Esophagus muscularis mucosa (tissue), 4 donors: ENCODE measurements at regions not wholly inside any gene's neighbourhood (a gene's known extent, or its start where the extent isn't known, plus 50 kb on each side); places are given as distances from the start of the nearest gene placed in this dataset.

Source experiments
- DNase-seq: peaks from one replicate; pipeline ENCODE4 v3.0.0-alpha.2; 2017; ENCODE audit errors: extremely low spot score
- H3K27ac ChIP-seq, 4 donors: fragments of 200-600 bp; sonication (generic); replicated peaks in 1 of 4; 1 replicate in 3 of 4; 2 replicates in 1 of 4; pipeline ENCODE4 v1.5.1; 2016 to 2019; ENCODE audit warnings: mild to moderate bottlenecking in 1 of 4
- H3K27me3 ChIP-seq, 4 donors: fragments of 200-600 bp; sonication (generic); one replicate each; pipeline versions ENCODE4 v1.5.1 to v1.6.0; 2016 to 2019
- H3K36me3 ChIP-seq, 4 donors: fragments of 200-600 bp; sonication (generic); one replicate each; pipeline ENCODE4 v1.5.1; 2016 to 2019
- H3K4me1 ChIP-seq, 4 donors: fragments of 200-600 bp; sonication (generic); one replicate each; pipeline ENCODE4 v1.5.1; 2016 to 2019
- H3K4me3 ChIP-seq, 4 donors: fragments of 200-600 bp; sonication (generic); 1 replicate in 2 of 4; 2 replicates in 2 of 4; pipeline ENCODE4 v1.5.1; 2016 to 2019; ENCODE audit warnings: mild to moderate bottlenecking in 4 of 4, moderate library complexity in 1 of 4
- H3K9me3 ChIP-seq, 4 donors: fragments of 200-600 bp; sonication (generic); 1 replicate in 3 of 4; 2 replicates in 1 of 4; pipeline ENCODE4 v1.5.1; 2016 to 2019
- EP300 ChIP-seq: sonication (generic); formaldehyde crosslinking; IDR thresholded peaks from one replicate; pipeline ENCODE4 v1.6.1; 2017; ENCODE audit warnings: antibody characterized with exemption
- POLR2A ChIP-seq: fragments of 450-650 bp; IDR thresholded peaks from one replicate; pipeline ENCODE4 v1.6.1; 2017; ENCODE audit warnings: antibody characterized with exemption, moderate library complexity, mild to moderate bottlenecking, low read depth
- POLR2AphosphoS5 ChIP-seq, 2 donors: sonication (generic); formaldehyde crosslinking; IDR thresholded peaks; one replicate each; pipeline ENCODE4 v1.6.1; 2017; ENCODE audit warnings: antibody characterized with exemption in 2 of 2
- WGBS: methylation state at CpG from one replicate; pipeline ENCODE4 v1.1.5; 2018; 5-methylcytosine and 5-hydroxymethylcytosine counted together
- intact Hi-C: fragments of 100-400 bp; cut with DNase I; formaldehyde crosslinking; loops from one replicate; pipeline ENCODE4 v1.15.1; 2023
- TF ChIP-seq, protein P1 (sequence below), 3 experiments: fragments of 200-600 bp in 2 of 3; fragments of 450-650 bp in 1 of 3; sonication (generic) in 2 of 3; IDR thresholded peaks; one replicate each; pipeline ENCODE4 v1.5.1; 2017 to 2019; ENCODE audit warnings: antibody characterized with exemption in 3 of 3, mild to moderate bottlenecking in 2 of 3, moderate library complexity in 1 of 3

DNA sequence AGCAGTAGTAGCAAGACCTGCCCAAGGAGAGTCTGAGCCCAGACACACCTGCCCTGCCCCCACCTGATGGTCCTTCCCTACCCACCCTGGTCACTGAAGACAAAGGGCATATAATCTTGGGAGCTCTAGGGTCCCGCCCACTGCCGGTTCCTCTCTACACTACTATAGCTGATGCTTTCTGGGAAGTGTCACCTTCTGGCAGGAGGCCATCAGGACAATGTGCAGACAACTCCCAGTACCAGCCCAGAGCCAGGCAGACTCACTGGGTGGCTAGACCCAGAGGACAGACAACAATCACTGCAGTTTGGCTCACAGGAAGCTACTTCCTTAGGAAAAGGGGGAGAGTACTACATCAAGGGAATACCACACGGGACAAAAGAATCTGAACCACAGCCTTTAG lies 312.7 kb downstream of the SPRY1 start:
- H3K4me3 ChIP-seq = no peak overlapping the region
- intact Hi-C loops = no loop called here
- WGBS = 94% methylated on average over 3 of the region's 3 CpGs

DNA sequence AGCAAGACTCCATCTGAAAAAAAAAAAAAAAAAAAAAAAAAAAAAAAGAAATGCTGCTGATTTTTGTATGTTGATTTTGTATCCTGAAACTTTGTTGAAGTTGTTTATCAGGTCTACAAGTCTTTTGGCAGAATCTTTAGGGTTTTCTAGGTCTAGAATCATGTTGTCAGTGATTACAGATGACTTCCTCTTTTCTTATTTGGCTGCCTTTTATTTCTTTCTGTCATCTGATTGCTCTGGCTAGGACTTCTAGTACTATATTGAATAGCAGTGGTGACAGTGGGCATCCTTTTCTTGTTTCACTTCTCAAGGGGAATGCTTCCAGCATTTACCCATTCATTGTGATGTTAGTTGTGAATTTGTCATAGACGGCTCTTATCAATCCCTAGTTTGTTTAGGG lies 334.4 kb downstream of the SPRY1 start:
- 67% methylated on average over 1 of the region's 1 CpG for WGBS
- no peak for DNase-seq
- Histone ChIP-seq H3K27ac (no peak overlapping the region), H3K36me3 (no peaks in the 10 kb centered on the region), H3K4me1 (no peaks in the 10 kb centered on the region), H3K4me3 (no peak overlapping the region), H3K27me3 (no peaks in the 10 kb centered on the region), H3K9me3 (no peaks in the 10 kb centered on the region)
- TF ChIP-seq, protein P1, sequence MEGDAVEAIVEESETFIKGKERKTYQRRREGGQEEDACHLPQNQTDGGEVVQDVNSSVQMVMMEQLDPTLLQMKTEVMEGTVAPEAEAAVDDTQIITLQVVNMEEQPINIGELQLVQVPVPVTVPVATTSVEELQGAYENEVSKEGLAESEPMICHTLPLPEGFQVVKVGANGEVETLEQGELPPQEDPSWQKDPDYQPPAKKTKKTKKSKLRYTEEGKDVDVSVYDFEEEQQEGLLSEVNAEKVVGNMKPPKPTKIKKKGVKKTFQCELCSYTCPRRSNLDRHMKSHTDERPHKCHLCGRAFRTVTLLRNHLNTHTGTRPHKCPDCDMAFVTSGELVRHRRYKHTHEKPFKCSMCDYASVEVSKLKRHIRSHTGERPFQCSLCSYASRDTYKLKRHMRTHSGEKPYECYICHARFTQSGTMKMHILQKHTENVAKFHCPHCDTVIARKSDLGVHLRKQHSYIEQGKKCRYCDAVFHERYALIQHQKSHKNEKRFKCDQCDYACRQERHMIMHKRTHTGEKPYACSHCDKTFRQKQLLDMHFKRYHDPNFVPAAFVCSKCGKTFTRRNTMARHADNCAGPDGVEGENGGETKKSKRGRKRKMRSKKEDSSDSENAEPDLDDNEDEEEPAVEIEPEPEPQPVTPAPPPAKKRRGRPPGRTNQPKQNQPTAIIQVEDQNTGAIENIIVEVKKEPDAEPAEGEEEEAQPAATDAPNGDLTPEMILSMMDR (IDR thresholded peaks at IDR 0.05) = no peak
- TF ChIP-seq POLR2A (no peak), EP300 (no peak), POLR2AphosphoS5 (IDR thresholded peaks at IDR 0.05) (no peak)
- intact Hi-C loops = no loop called here

More for the DNA sequence above, 312.7 kb downstream of the SPRY1 start:
- no peak for TF ChIP-seq EP300
- no peak for TF ChIP-seq POLR2A
- TF ChIP-seq POLR2AphosphoS5 (IDR thresholded peaks at IDR 0.05) = no peak
- TF ChIP-seq, protein P1 (IDR thresholded peaks at IDR 0.05) = no peak
- Histone ChIP-seq H3K9me3 (peaks cover 0 to 7% (median 0%) of the 10 kb centered on the region in 4 donors), H3K27me3 (no peaks in the 10 kb centered on the region), H3K27ac (no peak overlapping the region), H3K36me3 (no peaks in the 10 kb centered on the region), H3K4me1 (no peaks in the 10 kb centered on the region)
- no peak for DNase-seq

DNA sequence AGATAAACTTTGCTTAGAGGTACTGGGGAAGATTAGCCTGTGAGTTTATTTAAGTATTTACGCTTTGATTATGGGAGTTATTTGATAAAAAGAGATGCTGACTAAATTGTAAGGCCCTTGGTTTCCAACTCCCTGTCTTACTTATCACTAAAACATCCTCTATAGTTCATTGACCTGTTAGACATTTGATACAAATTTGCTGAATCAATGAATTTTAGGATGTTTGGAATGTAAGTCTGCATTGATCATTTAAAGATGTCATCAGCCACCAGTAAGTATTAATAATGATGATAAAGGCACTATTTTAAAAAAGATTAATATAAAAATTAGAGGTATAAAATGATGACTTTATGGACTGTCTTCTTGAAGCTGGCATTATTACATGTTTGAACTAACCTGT lies 340.6 kb downstream of the SPRY1 start:
- H3K27ac ChIP-seq = no peak overlapping the region
- no peak overlapping the region for H3K4me3 ChIP-seq
- H3K4me1 ChIP-seq = peaks cover 0 to 3% (median 0%) of the 10 kb centered on the region in 4 donors
- 91% methylated on average over 1 of the region's 1 CpG for WGBS
- DNase-seq = no peak
- TF ChIP-seq, protein P1 (IDR thresholded peaks at IDR 0.05) = no peak
- TF ChIP-seq POLR2A (no peak), EP300 (no peak), POLR2AphosphoS5 (IDR thresholded peaks at IDR 0.05) (no peak)
- H3K36me3 ChIP-seq = no peaks in the 10 kb centered on the region
- no peaks in the 10 kb centered on the region for H3K9me3 ChIP-seq
- no peaks in the 10 kb centered on the region for H3K27me3 ChIP-seq
- intact Hi-C loops = no loop called here

DNA sequence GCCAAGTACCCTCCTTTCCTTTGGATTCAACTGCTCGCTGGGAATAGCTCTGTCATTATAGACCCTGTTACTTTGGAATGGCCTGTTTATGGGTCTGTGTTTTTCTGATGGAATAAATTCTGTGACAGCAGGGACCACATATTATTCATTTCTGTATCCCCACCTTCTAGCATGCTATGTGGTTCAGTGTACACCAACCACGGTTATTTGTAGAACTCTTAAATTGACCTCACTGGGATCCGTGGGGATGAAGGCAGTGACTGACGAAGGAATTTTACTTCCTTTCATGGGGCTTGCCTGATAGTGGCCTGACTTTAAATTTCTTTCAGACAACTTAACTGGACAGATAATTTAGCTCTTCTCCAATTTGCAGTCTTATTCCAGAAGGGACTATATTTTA lies 343.2 kb downstream of the SPRY1 start:
- no peaks in the 10 kb centered on the region for H3K9me3 ChIP-seq
- H3K4me3 ChIP-seq = no peak overlapping the region
- H3K27ac ChIP-seq = no peak overlapping the region
- 92% methylated on average over 4 of the region's 4 CpGs for WGBS
- no peaks in the 10 kb centered on the region for H3K36me3 ChIP-seq
- intact Hi-C loops = no loop called here
- TF ChIP-seq POLR2A = no peak
- no peak for TF ChIP-seq EP300
- no peak for TF ChIP-seq POLR2AphosphoS5 (IDR thresholded peaks at IDR 0.05)
- TF ChIP-seq, protein P1 (IDR thresholded peaks at IDR 0.05) = no peak
- H3K4me1 ChIP-seq = peaks cover 5 to 14% (median 9%) of the 10 kb centered on the region in 4 donors
- H3K27me3 ChIP-seq = no peaks in the 10 kb centered on the region
- no peak for DNase-seq

DNA sequence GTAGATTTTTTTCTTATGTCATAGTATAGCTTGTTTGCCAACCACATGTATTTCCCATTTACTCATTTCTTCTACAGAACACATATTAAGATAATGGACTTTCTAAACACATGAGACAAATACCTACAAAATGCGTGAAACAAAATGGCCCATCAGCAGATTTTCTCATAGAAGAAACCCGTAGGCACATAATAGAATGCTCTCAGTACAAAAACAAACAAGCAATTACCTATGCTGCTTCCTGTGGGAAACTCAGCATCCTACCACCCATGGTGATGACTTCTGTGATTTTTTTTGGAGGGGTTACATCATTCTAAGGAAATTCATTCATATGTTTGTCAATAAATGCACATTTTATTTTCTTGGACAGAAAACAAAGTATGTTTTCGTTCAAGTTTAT lies 343.6 kb downstream of the SPRY1 start:
- Histone ChIP-seq H3K27ac (no peak overlapping the region), H3K36me3 (no peaks in the 10 kb centered on the region), H3K27me3 (no peaks in the 10 kb centered on the region), H3K9me3 (no peaks in the 10 kb centered on the region), H3K4me3 (no peak overlapping the region), H3K4me1 (peaks cover 9 to 18% (median 14%) of the 10 kb centered on the region in 4 donors)
- 83% methylated on average over 3 of the region's 3 CpGs for WGBS
- DNase-seq = no peak
- no peak for TF ChIP-seq EP300
- no peak for TF ChIP-seq POLR2AphosphoS5 (IDR thresholded peaks at IDR 0.05)
- TF ChIP-seq, protein P1 (IDR thresholded peaks at IDR 0.05) = no peak
- no peak for TF ChIP-seq POLR2A
- intact Hi-C loops = no loop called here
